WERI-Rb-1 (cell line): ENCODE measurements at regions not wholly inside any gene's neighbourhood (a gene's known extent, or its start where the extent isn't known, plus 50 kb on each side); places are given as distances from the start of the nearest gene placed in this dataset.
"Not testable (repeated sequence)": the region's sequence is repeated elsewhere in the genome, so short reads cannot be mapped to it uniquely, and the experiment has no call there.

Experiments used
- DNase-seq: peaks from one replicate; pipeline ENCODE4 v3.0.0-alpha.2; 2020
- H3K27ac ChIP-seq: fragments of 250-450 bp; sonication (Bioruptor Pico); 2 replicates; pipeline ENCODE4 v1.5.1; 2020; ENCODE audit warnings: mild to moderate bottlenecking, moderate library complexity
- H3K27me3 ChIP-seq: fragments of 250-450 bp; sonication (Bioruptor Pico); 2 replicates; pipeline ENCODE4 v1.5.1; 2021; ENCODE audit warnings: mild to moderate bottlenecking, low read depth, moderate library complexity; ENCODE audit not compliant: insufficient read depth, severe bottlenecking
- H3K36me3 ChIP-seq: fragments of 250-450 bp; sonication (Bioruptor Pico); 2 replicates; pipeline ENCODE4 v1.5.1; 2020; ENCODE audit warnings: mild to moderate bottlenecking, moderate library complexity
- H3K4me3 ChIP-seq: 2 replicates; pipeline ENCODE4 v1.5.1; 2011; ENCODE audit warnings: low read depth, mild to moderate bottlenecking, control low read depth, low read length
- H3K9me3 ChIP-seq: fragments of 250-450 bp; sonication (Bioruptor Pico); 2 replicates; pipeline ENCODE4 v1.5.1; 2021; ENCODE audit warnings: mild to moderate bottlenecking, moderate library complexity; ENCODE audit not compliant: severe bottlenecking
- CTCF ChIP-seq: IDR thresholded peaks from 2 replicates; pipeline ENCODE4 v1.5.1; 2011; ENCODE audit warnings: low read depth, mild to moderate bottlenecking, control low read depth, inconsistent platforms, low read length

- DNase-seq: no peak
- H3K27me3 ChIP-seq: no peaks in the 10 kb centered on the region
- H3K27ac ChIP-seq: no peak overlapping the region
- no peaks in the 10 kb centered on the region for H3K36me3 ChIP-seq
- no peak for TF ChIP-seq CTCF
- H3K4me3 ChIP-seq: no peak overlapping the region
- H3K9me3 ChIP-seq: no peaks in the 10 kb centered on the region
These were observed 1344.9 kb downstream of the GATA3 start for GRCh38 chr10:9399275-9399983.

GRCh38 chr10:9402067-9402466 lies 1347.6 kb downstream of the GATA3 start:
- not testable (repeated sequence) for H3K36me3 ChIP-seq, DNase-seq, H3K4me3 ChIP-seq, H3K27ac ChIP-seq, H3K27me3 ChIP-seq, H3K9me3 ChIP-seq

GRCh38 chr10:9402507-9403195 lies 1348.2 kb downstream of the GATA3 start:
- H3K4me3 ChIP-seq, H3K9me3 ChIP-seq, H3K36me3 ChIP-seq, H3K27me3 ChIP-seq, H3K27ac ChIP-seq, DNase-seq: not testable (repeated sequence)

- not testable (repeated sequence) for H3K27me3 ChIP-seq, H3K9me3 ChIP-seq, H3K27ac ChIP-seq, H3K4me3 ChIP-seq, DNase-seq, H3K36me3 ChIP-seq
These were observed 1352.7 kb downstream of the GATA3 start for GRCh38 chr10:9407201-9407600.

GRCh38 chr10:9416331-9416730 lies 1361.8 kb downstream of the GATA3 start:
- Histone ChIP-seq H3K36me3 (no peaks in the 10 kb centered on the region), H3K4me3 (no peak overlapping the region), H3K9me3 (no peaks in the 10 kb centered on the region), H3K27me3 (no peaks in the 10 kb centered on the region), H3K27ac (no peak overlapping the region)
- TF ChIP-seq CTCF: no peak
- no peak for DNase-seq

GRCh38 chr10:9419757-9420156 lies 1365.3 kb downstream of the GATA3 start:
- no peak overlapping the region for H3K27ac ChIP-seq
- H3K9me3 ChIP-seq: no peaks in the 10 kb centered on the region
- H3K4me3 ChIP-seq: no peak overlapping the region
- H3K36me3 ChIP-seq: no peaks in the 10 kb centered on the region
- no peaks in the 10 kb centered on the region for H3K27me3 ChIP-seq
- DNase-seq: no peak
- no peak for TF ChIP-seq CTCF

GRCh38 chr10:9427209-9427608 lies 1372.7 kb downstream of the GATA3 start:
- H3K9me3 ChIP-seq: no peaks in the 10 kb centered on the region
- no peak for DNase-seq
- TF ChIP-seq CTCF: no peak
- H3K27me3 ChIP-seq: no peaks in the 10 kb centered on the region
- H3K36me3 ChIP-seq: no peaks in the 10 kb centered on the region
- no peak overlapping the region for H3K4me3 ChIP-seq
- no peak overlapping the region for H3K27ac ChIP-seq
